H54 (cell line): ENCODE measurements at regions not wholly inside any gene's neighbourhood (a gene's known extent, or its start where the extent isn't known, plus 50 kb on each side); places are given as distances from the start of the nearest gene placed in this dataset.

Experiments used
- DNase-seq: peaks from one replicate; pipeline ENCODE4 v3.0.0; 2011; ENCODE audit warnings: low spot score, mixed read lengths; ENCODE audit not compliant: insufficient read length
- FAIRE-seq: peaks from 3 replicates; lab custom pipeline; 2011; peaks lifted over from hg19 to GRCh38; lab: Jason Lieb, UNC
- POLR2A ChIP-seq: IDR thresholded peaks from 2 replicates; pipeline ENCODE4 v1.6.1; 2011; ENCODE audit warnings: low read depth, mild to moderate bottlenecking, low read length

DNA sequence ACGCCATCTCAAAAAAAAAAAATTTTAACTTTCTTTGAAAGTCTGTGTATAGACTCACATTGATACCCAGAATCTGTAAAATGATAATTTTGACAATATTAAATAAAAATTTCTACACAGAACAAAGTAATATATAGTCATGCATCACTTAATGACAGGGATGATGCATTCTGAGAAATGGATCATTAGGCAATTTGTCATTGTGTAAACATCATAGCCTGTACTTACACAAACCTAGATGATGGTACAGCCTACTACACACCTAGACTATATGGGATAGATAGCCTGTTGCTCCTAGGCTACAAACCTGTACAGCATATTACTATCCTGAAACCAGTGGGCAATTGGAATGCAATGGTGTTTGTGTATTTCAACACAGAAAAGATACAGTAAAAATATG is 107.7 kb downstream of the BLTP1 start:
- TF ChIP-seq POLR2A, result no peak
- DNase-seq (no peak), FAIRE-seq (no peak)

DNA sequence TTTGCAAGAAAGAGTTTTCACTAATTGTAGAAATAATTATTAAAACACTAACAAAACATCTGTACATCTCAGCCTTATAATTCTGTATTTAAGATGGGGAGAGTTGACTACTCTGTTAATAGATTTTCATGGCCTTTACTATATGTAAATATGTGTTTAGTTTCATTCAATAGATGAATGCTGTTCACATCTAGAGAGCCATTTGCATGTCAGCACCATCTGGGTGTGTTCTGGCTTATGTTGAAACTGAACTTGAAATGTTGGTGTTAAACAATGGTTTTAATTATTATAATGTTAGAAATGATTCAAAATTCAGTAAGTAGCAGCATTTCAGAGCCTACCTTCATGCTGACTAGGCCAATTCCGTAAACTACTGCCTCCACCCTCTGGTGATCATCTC is 102.5 kb upstream of the ADAD1 start:
- no peak for TF ChIP-seq POLR2A
- DNase-seq (no peak), FAIRE-seq (no peak)

DNA sequence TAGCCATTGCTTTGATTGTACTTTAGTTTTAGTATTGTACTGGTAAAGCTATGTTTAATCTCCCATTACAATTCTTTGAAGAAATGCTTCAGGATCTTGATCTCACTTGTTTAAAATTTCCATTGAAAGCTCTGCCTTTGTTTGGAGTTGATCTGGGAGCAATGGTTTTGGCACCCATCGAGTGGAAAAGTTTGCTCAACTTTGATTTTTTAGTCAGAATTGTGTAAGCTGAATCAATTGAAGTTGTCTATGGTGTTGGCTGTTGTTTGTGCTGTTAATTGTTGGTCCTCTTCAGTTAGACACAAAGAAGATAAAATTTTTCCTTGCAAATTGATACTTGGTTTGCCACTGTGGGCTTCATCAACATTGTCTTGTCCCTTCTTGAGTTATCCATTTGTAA is 99.8 kb upstream of the ADAD1 start:
- no peak for TF ChIP-seq POLR2A
- no peak for FAIRE-seq
- no peak for DNase-seq

DNA sequence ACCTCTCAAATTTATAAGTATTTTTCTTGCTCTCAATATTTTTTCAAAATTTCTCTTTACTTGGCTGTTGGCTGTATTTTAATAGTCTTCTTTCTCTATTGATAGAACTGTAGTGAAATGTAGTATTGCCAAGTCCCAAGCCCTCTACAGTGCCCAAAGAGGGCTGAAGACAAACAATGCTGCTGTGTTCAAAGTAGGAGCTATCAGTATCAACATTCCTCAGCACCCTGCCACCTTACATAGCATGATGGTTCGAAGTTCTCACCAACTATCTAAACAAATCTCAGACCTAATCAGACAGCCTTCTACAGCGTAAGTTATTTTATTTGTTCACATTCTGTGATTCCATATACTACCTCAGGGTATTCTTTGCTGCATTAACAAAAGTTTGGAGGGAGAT is 99.1 kb upstream of the ADAD1 start:
- FAIRE-seq, result no peak
- no peak for DNase-seq
- no peak for TF ChIP-seq POLR2A

DNA sequence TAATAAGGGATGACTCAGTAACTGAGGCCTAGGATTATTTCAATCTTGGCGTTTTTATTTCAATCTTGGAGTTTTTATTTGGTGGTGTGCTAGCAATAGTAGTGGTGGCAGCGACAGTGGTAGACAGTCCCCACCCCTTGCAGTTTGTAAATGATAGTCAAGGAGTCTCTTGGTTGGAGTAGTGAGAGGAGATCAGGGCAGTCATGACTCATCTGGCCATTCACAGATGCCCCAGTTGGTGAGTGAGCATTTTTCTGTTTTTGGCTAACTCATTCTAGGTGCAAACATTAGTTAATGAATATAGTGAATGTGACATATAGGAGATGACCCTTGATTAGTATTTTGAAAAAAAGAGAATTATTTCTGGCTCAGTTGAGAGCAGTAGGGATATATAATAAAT is 93.5 kb upstream of the ADAD1 start:
- FAIRE-seq, result peak; percentile 36
- peak; percentile 1 for DNase-seq
- TF ChIP-seq POLR2A, result no peak

DNA sequence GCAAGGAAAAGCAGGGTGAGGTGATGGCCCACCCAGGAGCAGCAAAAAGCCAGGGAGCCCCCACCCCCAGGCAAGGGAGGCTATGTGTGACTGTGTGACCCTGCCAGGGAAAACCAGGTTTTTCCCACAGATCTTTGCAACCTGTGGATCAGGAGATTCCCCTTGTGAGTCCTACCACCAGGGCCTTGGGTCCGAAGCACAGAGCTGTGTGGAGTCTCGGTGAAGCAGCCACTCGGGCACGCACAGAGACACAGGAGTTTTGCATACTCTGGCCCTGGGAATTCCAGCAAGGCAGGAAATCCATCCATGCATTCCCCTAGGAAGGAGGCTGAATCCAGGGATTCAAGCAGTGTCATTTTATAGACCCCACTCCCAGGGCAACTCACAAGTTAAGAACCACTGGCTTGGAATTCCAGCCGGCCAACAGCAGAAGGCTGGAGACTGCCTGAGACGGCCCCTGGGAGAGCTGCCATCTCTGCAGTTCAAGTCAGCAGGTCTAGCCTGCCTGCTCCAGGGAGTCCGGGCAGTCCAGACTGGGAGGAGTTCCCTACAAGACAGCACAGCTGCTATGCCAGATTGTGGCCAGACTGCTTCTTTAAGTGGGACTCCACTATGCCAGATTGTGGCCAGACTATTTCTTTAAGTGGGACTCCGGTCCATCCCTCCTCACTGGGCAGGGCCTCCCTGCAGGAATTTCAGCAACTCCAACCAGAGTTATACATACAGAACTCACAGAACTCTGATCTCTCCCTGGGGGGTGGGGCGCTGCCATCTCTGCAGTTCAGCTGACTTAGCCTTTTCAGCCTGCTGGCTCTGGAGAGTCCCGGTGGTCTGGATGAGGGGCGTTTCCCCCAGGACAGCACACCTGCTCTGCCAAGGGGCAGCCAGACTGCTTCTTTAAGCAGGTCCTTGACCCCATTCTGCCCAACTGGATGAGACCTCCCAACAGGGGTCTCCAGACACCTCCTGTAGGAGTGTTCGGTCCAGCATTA is 85.1 kb upstream of the ADAD1 start:
- TF ChIP-seq POLR2A, result no peak
- DNase-seq (no peak), FAIRE-seq (no peak)

DNA sequence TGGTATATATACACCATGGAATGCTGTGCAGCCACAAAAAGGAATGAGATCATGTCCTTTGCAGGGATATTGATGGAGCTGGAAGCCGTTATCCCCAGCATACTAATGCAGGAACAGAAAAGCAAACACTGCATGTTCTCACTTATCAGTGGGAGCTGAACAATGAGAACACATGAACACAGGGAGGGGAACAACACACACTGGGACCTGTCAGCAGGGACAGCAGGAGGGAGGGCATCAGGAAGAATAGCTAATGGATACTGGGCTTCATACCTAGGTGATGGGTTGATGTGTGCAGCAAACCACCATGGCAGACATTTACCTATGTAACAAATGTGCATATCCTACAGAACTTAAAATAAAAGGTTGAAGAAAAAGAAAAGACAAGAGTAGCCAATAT is 81.1 kb upstream of the ADAD1 start:
- FAIRE-seq (no peak), DNase-seq (no peak)
- TF ChIP-seq POLR2A, result no peak

DNA sequence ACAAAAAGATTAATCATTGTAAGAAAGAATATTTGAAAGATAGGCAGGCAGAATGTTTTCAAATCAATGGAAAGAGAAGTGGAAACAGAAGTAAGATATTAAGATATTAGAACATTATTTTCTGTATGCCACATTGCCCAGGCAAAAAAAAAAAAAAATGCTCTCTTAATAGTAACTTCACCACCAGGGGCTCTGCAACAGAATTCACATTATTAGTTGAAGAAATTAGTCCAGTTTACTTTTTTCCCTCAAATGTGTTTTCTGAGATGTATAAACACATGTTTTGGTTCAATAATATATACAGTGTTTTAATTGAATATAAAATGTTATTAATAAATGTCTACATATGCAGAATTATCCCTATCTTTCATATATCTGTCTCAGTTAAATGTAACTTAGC is 78.0 kb upstream of the ADAD1 start:
- no peak for FAIRE-seq
- no peak for TF ChIP-seq POLR2A
- DNase-seq, result no peak

DNA sequence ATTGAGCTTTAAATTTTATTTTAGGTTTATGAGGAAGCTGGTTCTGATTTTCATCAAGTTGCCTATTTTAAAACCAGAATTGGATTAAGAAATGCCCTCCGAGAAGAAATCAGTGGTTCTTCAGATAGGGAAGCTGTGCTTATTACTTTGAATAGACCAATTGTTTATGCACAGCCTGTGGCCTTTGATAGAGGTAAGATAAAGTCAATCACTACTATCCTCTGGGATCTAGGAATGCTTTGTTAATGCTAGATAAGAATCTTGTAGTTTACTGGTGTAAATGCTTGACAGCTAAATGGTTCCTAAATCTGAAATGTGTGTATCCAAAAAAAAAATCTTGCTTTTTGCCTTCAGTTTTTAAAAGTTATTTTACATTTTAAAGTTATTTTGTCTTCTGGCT is 73.0 kb upstream of the ADAD1 start:
- DNase-seq, result no peak
- no peak for FAIRE-seq
- TF ChIP-seq POLR2A, result no peak

DNA sequence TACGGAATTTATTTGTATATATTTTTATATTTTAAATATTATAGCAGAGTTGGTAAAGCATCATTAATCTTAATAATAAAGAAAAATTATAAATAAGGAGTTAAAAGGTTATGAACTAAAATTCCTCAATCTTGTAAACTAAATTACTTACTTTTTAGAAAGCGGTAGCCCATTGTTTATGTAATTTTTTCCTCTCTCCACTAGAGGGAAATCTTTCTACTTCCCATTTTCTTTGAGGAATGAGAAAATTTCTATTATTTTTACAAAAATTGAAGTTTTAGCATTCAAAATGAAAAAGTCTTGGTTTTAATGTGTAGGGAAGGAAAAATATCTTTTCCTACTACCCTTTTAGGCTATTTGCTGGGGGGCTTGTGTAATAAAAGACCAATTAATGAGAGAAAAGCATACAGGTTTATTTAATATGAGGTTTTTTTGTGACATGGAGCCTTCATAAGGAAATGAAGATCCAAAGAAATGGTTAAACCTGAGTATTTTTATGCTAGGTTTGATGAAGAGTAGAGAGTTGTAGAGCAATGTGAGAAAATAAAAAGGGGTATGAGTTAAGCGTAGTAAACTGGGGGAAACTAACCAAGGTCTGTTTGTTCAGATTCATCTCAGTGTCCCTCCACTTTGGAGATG is 68.7 kb upstream of the ADAD1 start:
- FAIRE-seq, result no peak
- DNase-seq, result no peak
- TF ChIP-seq POLR2A, result no peak

DNA sequence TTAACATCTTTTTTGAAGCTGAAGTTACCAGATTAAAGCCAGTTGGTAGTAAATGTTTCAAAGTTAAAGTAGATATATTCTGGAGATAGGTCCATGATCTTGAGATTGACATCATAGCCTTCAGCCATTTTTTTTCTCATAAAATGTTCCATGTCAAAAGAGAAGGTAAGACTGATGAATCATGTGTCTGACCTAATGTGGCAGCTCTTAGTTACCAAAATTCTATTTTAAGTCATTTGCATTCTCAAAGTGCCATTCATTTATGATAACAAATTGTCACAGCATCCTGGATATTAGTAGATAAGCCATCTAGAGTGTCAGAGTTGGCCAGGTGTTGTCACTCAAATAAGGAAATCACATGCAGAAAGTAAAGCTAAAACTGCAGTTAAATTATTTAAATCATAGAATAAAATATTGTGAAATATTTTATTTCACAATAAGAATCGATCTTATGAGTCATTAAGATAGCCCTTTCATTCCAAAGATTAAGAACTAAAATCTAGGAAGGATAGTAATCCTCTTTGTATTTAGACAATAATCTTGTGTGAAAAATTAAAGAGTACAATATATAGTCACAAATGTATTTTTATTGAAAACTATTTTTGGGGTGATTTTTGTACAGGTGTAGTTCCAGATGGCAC is 65.7 kb upstream of the ADAD1 start:
- DNase-seq, result no peak
- FAIRE-seq, result no peak
- no peak for TF ChIP-seq POLR2A

DNA sequence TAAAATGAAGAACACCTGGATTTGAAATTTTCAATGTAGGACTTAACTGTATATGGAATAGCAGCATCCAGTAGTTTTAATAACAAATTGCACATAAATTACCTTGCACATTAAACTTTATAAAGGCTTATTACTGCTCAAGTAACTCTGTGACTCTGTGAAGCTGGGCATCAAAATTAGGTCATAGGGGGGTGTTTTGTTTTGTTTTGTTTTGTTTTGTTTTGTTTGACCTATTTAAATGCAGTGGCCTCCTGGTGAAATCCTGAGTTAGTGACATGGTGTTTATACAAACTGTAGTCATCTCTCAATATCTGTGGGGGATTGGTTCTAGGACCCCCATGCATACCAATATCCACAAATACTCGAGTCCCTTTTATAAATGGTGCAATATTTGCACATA is 51.9 kb upstream of the ADAD1 start:
- DNase-seq (no peak), FAIRE-seq (no peak)
- no peak for TF ChIP-seq POLR2A

DNA sequence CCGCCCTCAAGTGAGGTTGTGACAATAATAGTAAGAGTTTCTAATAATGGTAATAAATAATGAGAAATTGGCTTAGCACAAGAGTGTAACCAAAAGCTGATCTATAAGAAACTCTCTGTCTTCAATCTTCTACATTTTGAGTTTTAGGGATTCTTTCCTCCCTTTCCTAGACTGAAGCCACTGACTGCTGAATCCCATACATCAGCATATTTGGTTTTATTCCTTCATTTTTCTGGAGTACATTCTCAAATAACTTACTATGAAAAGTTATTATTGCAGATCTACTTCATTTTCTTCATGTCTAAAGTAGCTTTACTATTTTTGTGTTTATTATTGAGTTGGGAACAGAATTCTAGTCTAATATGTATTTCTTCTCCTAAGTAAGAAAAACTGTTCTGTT is 49.9 kb upstream of the ADAD1 start:
- FAIRE-seq, result no peak
- no peak for TF ChIP-seq POLR2A
- DNase-seq, result no peak
